Loucy (cell line): ENCODE measurements at regions not wholly inside any gene's neighbourhood (a gene's known extent, or its start where the extent isn't known, plus 50 kb on each side); places are given as distances from the start of the nearest gene placed in this dataset.

Source experiments
- H2AFZ ChIP-seq: fragments of 200-600 bp; sonication (generic); 2 replicates; pipeline ENCODE4 v1.6.0; 2016; ENCODE audit warnings: antibody characterized with exemption, mild to moderate bottlenecking, low read length, moderate library complexity
- H3F3A ChIP-seq: fragments of 200-600 bp; 2 replicates; pipeline ENCODE4 v1.6.0; 2016; ENCODE audit warnings: antibody characterized with exemption, low read depth, mild to moderate bottlenecking
- H3K27me3 ChIP-seq: fragments of 200-600 bp; sonication (generic); 2 replicates; pipeline ENCODE4 v1.6.1; 2014; ENCODE audit warnings: low read length, mild to moderate bottlenecking; ENCODE audit not compliant: insufficient read depth, poor library complexity, severe bottlenecking
- H3K36me3 ChIP-seq: fragments of 200-600 bp; sonication (generic); 2 replicates; pipeline ENCODE4 v1.6.1; 2016; ENCODE audit warnings: low read length; ENCODE audit not compliant: insufficient read depth
- H3K4me1 ChIP-seq: fragments of 200-600 bp; sonication (generic); 2 replicates; pipeline ENCODE4 v1.5.1; 2014; ENCODE audit warnings: low read length, mild to moderate bottlenecking; ENCODE audit not compliant: insufficient read depth, poor library complexity, severe bottlenecking
- H3K4me2 ChIP-seq: fragments of 200-600 bp; sonication (generic); 2 replicates; pipeline ENCODE4 v1.6.0; 2014; ENCODE audit warnings: antibody characterized with exemption, low read length, low read depth, mild to moderate bottlenecking; ENCODE audit not compliant: poor library complexity, severe bottlenecking
- H3K4me3 ChIP-seq: fragments of 200-600 bp; sonication (generic); 2 replicates; pipeline ENCODE4 v1.5.1; 2014; ENCODE audit warnings: low read length, mild to moderate bottlenecking, mixed read lengths; ENCODE audit not compliant: poor library complexity, severe bottlenecking
- H3K79me2 ChIP-seq: fragments of 200-600 bp; sonication (generic); 2 replicates; pipeline ENCODE4 v1.6.1; 2014; ENCODE audit warnings: low read length; ENCODE audit not compliant: insufficient read depth
- H3K9ac ChIP-seq: fragments of 200-600 bp; sonication (generic); 2 replicates; pipeline ENCODE4 v1.6.0; 2014; ENCODE audit warnings: mild to moderate bottlenecking, low read depth, low read length, moderate library complexity; ENCODE audit not compliant: poor library complexity, severe bottlenecking
- H3K9me2 ChIP-seq: fragments of 200-600 bp; sonication (generic); replicated peaks from 2 replicates; pipeline ENCODE4 v1.6.1; 2016; ENCODE audit warnings: low read depth, low read length, mixed read lengths
- H3K9me3 ChIP-seq: fragments of 200-600 bp; sonication (generic); 2 replicates; pipeline ENCODE4 v1.6.1; 2014; ENCODE audit warnings: mild to moderate bottlenecking, antibody characterized with exemption, low read length, low read depth; ENCODE audit not compliant: insufficient read depth
- H4K20me1 ChIP-seq: fragments of 200-600 bp; sonication (generic); 2 replicates; pipeline ENCODE4 v1.6.0; 2014; ENCODE audit warnings: antibody characterized with exemption, low read length, mild to moderate bottlenecking; ENCODE audit not compliant: insufficient read depth, poor library complexity, severe bottlenecking
- EZH2phosphoT487 ChIP-seq: fragments of 200-600 bp; IDR thresholded peaks from 2 replicates; pipeline ENCODE4 v1.6.1; 2018; ENCODE audit warnings: antibody characterized with exemption, mild to moderate bottlenecking, moderate library complexity, borderline replicate concordance
- TF ChIP-seq, protein P1 (sequence below): fragments of 200-600 bp; sonication (generic); conservative IDR thresholded peaks from 2 replicates; pipeline ENCODE4 v1.5.1; 2014; ENCODE audit warnings: mild to moderate bottlenecking, antibody characterized with exemption, low read length

DNA sequence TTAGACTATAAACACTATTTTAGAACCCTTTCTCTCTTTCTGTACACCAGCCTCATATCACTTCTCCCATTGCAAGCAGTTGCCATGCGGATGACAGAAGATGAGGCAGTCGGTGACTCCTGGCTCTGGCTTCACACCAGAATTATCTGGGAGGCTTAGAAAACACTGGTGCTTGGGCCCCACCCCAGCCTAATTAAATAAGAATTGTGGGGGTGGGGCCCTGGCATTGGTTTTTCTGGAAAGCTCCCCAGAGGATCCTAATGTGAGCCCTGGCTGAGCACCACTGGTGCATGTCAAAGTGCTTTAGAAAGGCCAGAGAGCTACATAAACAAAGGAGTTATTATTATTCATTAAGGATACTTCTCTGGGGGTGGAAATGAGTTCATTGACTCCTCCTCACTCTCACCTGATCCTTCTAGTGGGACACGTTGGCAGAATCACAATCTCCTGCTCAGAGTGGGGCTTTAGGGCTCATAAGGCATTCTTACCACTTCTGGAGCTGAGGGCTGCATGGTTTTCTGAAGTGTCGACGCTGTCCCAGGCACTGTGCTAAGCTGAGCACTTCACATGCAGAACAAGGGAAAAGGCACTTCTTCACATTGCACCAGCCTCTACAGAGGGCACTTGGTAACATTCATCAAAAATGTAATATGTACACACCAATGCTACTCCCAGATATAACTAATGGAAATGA is 188.5 kb upstream of the TLE3 start:
- Histone ChIP-seq H3K4me2 (no peak overlapping the region), H3K9me2 (no peaks in the 10 kb centered on the region), H3K9me3 (no peaks in the 10 kb centered on the region), H2AFZ (no peak overlapping the region), H3K9ac (no peak overlapping the region), H4K20me1 (no peaks in the 10 kb centered on the region), H3K36me3 (no peaks in the 10 kb centered on the region), H3K27me3 (no peaks in the 10 kb centered on the region), H3K4me3 (no peak overlapping the region), H3F3A (no peaks in the 10 kb centered on the region), H3K4me1 (peaks cover 15% of the 10 kb centered on the region), H3K79me2 (no peaks in the 10 kb centered on the region)
- TF ChIP-seq EZH2phosphoT487, result no peak
- TF ChIP-seq, protein P1, sequence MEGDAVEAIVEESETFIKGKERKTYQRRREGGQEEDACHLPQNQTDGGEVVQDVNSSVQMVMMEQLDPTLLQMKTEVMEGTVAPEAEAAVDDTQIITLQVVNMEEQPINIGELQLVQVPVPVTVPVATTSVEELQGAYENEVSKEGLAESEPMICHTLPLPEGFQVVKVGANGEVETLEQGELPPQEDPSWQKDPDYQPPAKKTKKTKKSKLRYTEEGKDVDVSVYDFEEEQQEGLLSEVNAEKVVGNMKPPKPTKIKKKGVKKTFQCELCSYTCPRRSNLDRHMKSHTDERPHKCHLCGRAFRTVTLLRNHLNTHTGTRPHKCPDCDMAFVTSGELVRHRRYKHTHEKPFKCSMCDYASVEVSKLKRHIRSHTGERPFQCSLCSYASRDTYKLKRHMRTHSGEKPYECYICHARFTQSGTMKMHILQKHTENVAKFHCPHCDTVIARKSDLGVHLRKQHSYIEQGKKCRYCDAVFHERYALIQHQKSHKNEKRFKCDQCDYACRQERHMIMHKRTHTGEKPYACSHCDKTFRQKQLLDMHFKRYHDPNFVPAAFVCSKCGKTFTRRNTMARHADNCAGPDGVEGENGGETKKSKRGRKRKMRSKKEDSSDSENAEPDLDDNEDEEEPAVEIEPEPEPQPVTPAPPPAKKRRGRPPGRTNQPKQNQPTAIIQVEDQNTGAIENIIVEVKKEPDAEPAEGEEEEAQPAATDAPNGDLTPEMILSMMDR, result no peak

DNA sequence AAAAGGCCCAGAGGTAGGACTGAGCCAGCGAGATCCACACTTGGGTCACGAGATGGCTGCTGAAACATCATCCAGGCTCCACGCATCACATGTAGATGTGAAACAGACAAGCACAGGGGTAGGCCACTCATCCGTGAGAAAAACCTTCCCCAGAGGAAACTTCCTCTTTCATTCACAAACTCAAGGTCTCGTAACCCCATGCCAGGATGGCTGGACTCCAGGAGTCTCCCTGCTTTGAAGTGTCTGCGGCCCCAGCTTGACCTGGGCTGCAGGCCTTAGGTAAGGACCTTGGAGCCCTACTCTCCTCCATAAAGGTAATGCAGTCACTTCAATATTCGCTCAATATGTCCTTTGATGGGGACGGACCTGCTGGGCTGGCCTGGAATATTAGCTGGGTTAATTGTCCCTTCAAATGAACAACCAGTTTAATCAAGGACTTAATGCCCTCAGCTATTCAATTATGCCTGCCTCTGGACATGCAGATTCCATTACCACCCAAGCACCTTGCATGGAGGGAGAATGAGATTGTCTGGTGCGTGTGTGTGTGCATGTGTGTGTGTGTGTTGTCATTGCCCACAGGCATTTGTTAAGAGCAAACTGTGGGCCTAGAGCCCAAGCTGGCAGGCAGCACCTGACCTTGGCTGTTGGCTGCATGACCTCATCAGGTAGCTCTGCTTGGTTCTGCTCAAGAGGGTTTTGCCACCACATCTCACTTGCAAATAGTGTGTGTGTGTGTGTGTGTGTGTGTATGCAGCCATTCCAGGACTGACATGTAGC is 186.9 kb upstream of the TLE3 start:
- Histone ChIP-seq H3F3A (no peaks in the 10 kb centered on the region), H3K9me2 (no peaks in the 10 kb centered on the region), H3K79me2 (no peaks in the 10 kb centered on the region), H3K27me3 (no peaks in the 10 kb centered on the region), H3K4me1 (peaks cover 16% of the 10 kb centered on the region), H3K4me3 (no peak overlapping the region), H4K20me1 (no peaks in the 10 kb centered on the region), H2AFZ (no peak overlapping the region), H3K9ac (no peak overlapping the region), H3K4me2 (no peak overlapping the region), H3K9me3 (no peaks in the 10 kb centered on the region), H3K36me3 (no peaks in the 10 kb centered on the region)
- no peak for TF ChIP-seq EZH2phosphoT487
- TF ChIP-seq, protein P1, result no peak

GRCh38 chr15:70283511-70283910 is 185.8 kb upstream of the TLE3 start:
- Histone ChIP-seq H3K9ac (no peak overlapping the region), H3K9me3 (no peaks in the 10 kb centered on the region), H3K4me2 (no peak overlapping the region), H3K4me1 (peaks cover 16% of the 10 kb centered on the region), H3K4me3 (no peak overlapping the region), H2AFZ (no peak overlapping the region), H3K79me2 (no peaks in the 10 kb centered on the region), H3K27me3 (no peaks in the 10 kb centered on the region), H3K9me2 (no peaks in the 10 kb centered on the region), H3K36me3 (no peaks in the 10 kb centered on the region), H4K20me1 (no peaks in the 10 kb centered on the region), H3F3A (no peaks in the 10 kb centered on the region)
- TF ChIP-seq EZH2phosphoT487, result no peak
- TF ChIP-seq, protein P1, result no peak
